ENCODE measurements at regions not wholly inside any gene's neighbourhood (a gene's known extent, or its start where the extent isn't known, plus 50 kb on each side); places are given as distances from the start of the nearest gene placed in this dataset.

DNA sequence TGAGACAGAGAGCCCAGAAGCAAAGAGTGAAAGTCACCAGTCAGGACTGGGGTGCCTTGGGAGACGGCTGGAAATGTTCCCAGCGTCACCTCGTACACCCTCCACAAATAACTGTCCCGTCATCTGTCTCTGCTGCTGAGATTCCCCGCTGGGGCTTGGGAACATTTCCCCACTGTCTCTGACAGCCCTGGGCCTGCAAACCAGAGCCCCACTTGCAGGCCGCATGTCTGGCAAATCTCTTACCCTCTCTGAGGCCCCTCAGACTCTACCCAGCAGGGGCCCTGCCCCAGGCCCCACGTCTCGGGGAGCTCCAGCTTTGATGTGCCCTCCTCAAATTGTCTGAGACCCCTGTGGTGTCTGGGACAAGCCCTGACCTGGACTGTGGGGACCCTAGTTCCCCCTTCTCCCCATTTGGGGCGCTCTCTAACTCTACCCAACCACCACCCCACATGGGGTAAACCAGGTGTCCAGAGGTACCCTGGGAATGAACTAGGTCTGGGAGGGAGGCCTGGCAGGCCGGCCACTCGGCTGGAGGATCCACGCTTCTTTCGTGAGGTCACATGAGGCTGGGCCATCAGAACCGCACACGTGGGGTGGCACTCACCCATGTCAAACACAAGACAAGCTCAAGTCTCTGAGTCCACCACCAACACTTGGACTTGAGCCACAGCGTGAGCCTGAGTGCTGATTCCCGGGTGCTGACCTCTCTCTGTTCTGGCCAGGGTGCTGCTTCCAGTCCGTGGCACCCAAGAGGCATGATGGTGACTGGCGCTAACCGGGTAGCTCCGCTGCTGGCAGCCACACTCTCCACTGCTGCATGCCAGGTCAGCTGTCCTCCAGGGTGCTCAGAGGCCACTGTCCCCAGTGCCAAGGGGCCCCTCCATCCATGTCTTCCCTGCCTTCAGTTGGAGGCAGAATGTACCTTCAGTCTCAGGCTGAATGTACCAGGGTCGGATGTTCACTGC, 59.8 kb downstream of the DIO3 start:
- no peaks in the 10 kb centered on the region for H3K27me3 ChIP-seq (ENCODE audit: control insufficient read depth in 2 of 2, insufficient read depth in 2 of 2, low read length in 2 of 2)
- no peak overlapping the region for H3K4me3 ChIP-seq (replicated peaks in 1 of 3; ENCODE audit: insufficient read depth in 1 of 3, low read depth in 1 of 3, low read length in 3 of 3)
- intact Hi-C loops (cut with micrococcal nuclease), result no loop called here
- H3K9me3 ChIP-seq (replicated peaks; ENCODE audit: control insufficient read depth, insufficient read depth, low read length), result no peaks in the 10 kb centered on the region
- FAIRE-seq (no peak), DNase-seq (ENCODE audit: low read depth, low spot score) (no peak)
- TF ChIP-seq POLR2AphosphoS5 (IDR thresholded peaks at IDR 0.05; ENCODE audit: insufficient read depth, low read depth, low read length), result no peak
- ChIA-PET CTCF (no interaction called here), POLR2A (no interaction called here)
- H3K4me2 ChIP-seq (ENCODE audit: insufficient read depth, low read length), result no peak overlapping the region
- no peaks in the 10 kb centered on the region for H4K20me1 ChIP-seq (replicated peaks; ENCODE audit: control insufficient read depth, extremely low read depth, insufficient read depth, low read length)
- H3K9ac ChIP-seq (replicated peaks; ENCODE audit: extremely low read depth, insufficient read depth, low read length), result no peak overlapping the region
- no peak overlapping the region for H2AFZ ChIP-seq (ENCODE audit: low read depth, low read length)
- no peaks in the 10 kb centered on the region for H3K9me1 ChIP-seq (replicated peaks; ENCODE audit: control insufficient read depth, extremely low read depth, insufficient read depth, low read length)
- no peaks in the 10 kb centered on the region for H3K36me3 ChIP-seq (ENCODE audit: control insufficient read depth in 2 of 2, extremely low read depth in 1 of 2, insufficient read depth in 2 of 2, low read length in 2 of 2)
- H3K4me1 ChIP-seq (ENCODE audit: control insufficient read depth, extremely low read depth, insufficient read depth, low read length), result no peaks in the 10 kb centered on the region
- dilution Hi-C loops (cut with MboI; ENCODE audit: extremely low pct_ligation_motif_present, low sequenced_read_pairs), result no loop called here
- BruUV-seq (replicated peaks), result no TSS peak
- H3K79me2 ChIP-seq (ENCODE audit: control insufficient read depth, insufficient read depth, low read length), result no peaks in the 10 kb centered on the region
- H3K27ac ChIP-seq (ENCODE audit: insufficient read depth, low read depth, low read length), result no peak overlapping the region

DNA sequence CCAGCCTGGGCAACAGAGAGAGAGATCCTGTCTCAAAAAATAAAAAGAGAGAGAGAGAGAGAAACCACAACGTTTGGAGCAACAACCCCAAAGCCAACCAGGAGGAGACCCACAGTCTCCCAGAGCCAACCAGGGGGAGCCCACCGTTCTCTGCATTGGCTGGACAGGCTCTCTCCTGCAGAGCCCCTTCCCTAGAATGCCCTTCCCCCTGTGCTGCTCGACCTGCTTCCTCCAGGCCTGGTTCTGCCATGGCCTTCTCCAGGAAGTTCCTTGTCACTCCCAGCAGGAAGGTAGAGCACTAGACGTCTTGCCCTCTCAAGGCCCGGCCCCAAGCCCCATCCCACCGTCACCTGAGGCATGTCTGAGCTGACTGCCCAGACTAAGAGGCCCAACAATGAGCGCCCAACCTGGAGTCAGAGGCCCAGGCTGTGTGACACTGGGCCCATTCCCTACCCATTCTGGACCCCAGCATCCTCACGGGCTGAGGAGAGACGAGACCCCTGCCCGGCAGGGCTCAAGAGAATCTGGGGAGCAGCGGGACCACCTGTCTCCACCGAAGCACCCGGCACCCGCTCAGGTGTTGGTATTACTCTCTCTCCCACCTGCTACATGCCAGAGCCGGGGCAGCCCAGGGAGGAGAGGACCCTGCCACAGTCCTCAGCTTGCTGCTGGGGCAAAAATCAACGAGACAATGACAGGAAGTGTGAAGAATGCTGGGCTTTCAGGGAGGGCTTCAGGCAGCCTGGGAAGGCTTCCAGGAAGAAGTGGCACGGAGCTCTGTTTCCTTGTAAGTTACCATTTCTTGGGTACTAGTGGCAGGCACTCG, 61.2 kb downstream of the DIO3 start:
- Histone ChIP-seq H4K20me1 (replicated peaks; ENCODE audit: control insufficient read depth, extremely low read depth, insufficient read depth, low read length) (no peaks in the 10 kb centered on the region), H3K27ac (ENCODE audit: insufficient read depth, low read depth, low read length) (no peak overlapping the region), H3K9me3 (replicated peaks; ENCODE audit: control insufficient read depth, insufficient read depth, low read length) (no peaks in the 10 kb centered on the region), H3K4me1 (ENCODE audit: control insufficient read depth, extremely low read depth, insufficient read depth, low read length) (no peaks in the 10 kb centered on the region), H3K36me3 (ENCODE audit: control insufficient read depth in 2 of 2, extremely low read depth in 1 of 2, insufficient read depth in 2 of 2, low read length in 2 of 2) (no peaks in the 10 kb centered on the region), H3K4me3 (replicated peaks in 1 of 3; ENCODE audit: insufficient read depth in 1 of 3, low read depth in 1 of 3, low read length in 3 of 3) (no peak overlapping the region), H3K79me2 (ENCODE audit: control insufficient read depth, insufficient read depth, low read length) (no peaks in the 10 kb centered on the region), H2AFZ (ENCODE audit: low read depth, low read length) (no peak overlapping the region), H3K9ac (replicated peaks; ENCODE audit: extremely low read depth, insufficient read depth, low read length) (no peak overlapping the region), H3K27me3 (ENCODE audit: control insufficient read depth in 2 of 2, insufficient read depth in 2 of 2, low read length in 2 of 2) (no peaks in the 10 kb centered on the region), H3K4me2 (ENCODE audit: insufficient read depth, low read length) (no peak overlapping the region), H3K9me1 (replicated peaks; ENCODE audit: control insufficient read depth, extremely low read depth, insufficient read depth, low read length) (no peaks in the 10 kb centered on the region)
- no peak for TF ChIP-seq JUN (IDR thresholded peaks at IDR 0.05; ENCODE audit: borderline replicate concordance, insufficient read depth, insufficient read length, low read depth)
- TF ChIP-seq, protein P1, sequence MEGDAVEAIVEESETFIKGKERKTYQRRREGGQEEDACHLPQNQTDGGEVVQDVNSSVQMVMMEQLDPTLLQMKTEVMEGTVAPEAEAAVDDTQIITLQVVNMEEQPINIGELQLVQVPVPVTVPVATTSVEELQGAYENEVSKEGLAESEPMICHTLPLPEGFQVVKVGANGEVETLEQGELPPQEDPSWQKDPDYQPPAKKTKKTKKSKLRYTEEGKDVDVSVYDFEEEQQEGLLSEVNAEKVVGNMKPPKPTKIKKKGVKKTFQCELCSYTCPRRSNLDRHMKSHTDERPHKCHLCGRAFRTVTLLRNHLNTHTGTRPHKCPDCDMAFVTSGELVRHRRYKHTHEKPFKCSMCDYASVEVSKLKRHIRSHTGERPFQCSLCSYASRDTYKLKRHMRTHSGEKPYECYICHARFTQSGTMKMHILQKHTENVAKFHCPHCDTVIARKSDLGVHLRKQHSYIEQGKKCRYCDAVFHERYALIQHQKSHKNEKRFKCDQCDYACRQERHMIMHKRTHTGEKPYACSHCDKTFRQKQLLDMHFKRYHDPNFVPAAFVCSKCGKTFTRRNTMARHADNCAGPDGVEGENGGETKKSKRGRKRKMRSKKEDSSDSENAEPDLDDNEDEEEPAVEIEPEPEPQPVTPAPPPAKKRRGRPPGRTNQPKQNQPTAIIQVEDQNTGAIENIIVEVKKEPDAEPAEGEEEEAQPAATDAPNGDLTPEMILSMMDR (IDR thresholded peaks at IDR 0.05; ENCODE audit: extremely low read depth in 1 of 2, insufficient read depth in 1 of 2, low read depth in 1 of 2, low read length in 2 of 2), result no peak
- TF ChIP-seq, protein P2, sequence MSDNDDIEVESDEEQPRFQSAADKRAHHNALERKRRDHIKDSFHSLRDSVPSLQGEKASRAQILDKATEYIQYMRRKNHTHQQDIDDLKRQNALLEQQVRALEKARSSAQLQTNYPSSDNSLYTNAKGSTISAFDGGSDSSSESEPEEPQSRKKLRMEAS (IDR thresholded peaks at IDR 0.05; ENCODE audit: insufficient read depth, insufficient read length), result no peak
- TF ChIP-seq EZH2 (IDR thresholded peaks at IDR 0.05; ENCODE audit: borderline replicate concordance, low read depth, low read length, severe bottlenecking), result no peak
- no peak for TF ChIP-seq FOS (IDR thresholded peaks at IDR 0.05; ENCODE audit: borderline replicate concordance, insufficient read depth, low read length)
- TF ChIP-seq POLR2AphosphoS5 (IDR thresholded peaks at IDR 0.05; ENCODE audit: insufficient read depth, low read depth, low read length), result no peak
- no peak for TF ChIP-seq MYC (IDR thresholded peaks at IDR 0.05; ENCODE audit: low read depth, low read length)
- no peak for TF ChIP-seq GATA2 (IDR thresholded peaks at IDR 0.05; ENCODE audit: insufficient read depth, insufficient read length, low read depth, low read length)
- TF ChIP-seq POLR2A (IDR thresholded peaks at IDR 0.05; ENCODE audit: low read depth, low read length), result no peak
- no peak for FAIRE-seq
- CTCF ChIA-PET, result no interaction called here
- intact Hi-C loops (cut with micrococcal nuclease), result no loop called here
- dilution Hi-C loops (cut with MboI; ENCODE audit: extremely low pct_ligation_motif_present, low sequenced_read_pairs), result no loop called here
- POLR2A ChIA-PET, result no interaction called here
- BruUV-seq (replicated peaks), result no TSS peak
- DNase-seq (ENCODE audit: low read depth, low spot score), result no peak

All from endothelial cell of umbilical vein (primary cell).